ENCODE measurements at regions not wholly inside any gene's neighbourhood (a gene's known extent, or its start where the extent isn't known, plus 50 kb on each side); places are given as distances from the start of the nearest gene placed in this dataset.

DNA sequence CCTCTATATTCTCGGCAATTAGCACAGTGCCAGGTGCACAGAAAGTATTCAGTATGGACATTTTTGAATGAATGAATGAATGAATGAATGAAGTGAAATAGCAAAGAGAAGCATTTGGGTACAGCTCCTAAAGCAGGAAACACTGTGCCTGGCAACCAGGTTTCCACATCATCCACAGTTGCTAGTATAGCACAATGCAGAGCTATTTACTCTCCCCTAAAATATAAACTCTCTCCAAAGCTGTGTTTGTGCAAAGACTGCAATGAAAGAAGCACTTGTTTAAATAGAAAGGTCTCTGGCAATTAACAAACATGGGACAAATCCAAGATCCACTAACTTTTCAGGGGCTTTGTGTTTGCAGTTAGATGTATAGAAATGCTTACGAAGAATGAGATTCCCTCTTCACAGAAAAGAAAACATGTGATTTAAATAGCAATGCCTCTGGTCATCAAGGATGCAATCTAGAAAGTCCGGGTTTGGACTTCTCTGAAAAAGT is 103.0 kb upstream of the OPCML start:
- TF ChIP-seq, protein P1, sequence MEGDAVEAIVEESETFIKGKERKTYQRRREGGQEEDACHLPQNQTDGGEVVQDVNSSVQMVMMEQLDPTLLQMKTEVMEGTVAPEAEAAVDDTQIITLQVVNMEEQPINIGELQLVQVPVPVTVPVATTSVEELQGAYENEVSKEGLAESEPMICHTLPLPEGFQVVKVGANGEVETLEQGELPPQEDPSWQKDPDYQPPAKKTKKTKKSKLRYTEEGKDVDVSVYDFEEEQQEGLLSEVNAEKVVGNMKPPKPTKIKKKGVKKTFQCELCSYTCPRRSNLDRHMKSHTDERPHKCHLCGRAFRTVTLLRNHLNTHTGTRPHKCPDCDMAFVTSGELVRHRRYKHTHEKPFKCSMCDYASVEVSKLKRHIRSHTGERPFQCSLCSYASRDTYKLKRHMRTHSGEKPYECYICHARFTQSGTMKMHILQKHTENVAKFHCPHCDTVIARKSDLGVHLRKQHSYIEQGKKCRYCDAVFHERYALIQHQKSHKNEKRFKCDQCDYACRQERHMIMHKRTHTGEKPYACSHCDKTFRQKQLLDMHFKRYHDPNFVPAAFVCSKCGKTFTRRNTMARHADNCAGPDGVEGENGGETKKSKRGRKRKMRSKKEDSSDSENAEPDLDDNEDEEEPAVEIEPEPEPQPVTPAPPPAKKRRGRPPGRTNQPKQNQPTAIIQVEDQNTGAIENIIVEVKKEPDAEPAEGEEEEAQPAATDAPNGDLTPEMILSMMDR (IDR thresholded peaks at IDR 0.05) = no peak
- no peak for TF ChIP-seq POLR2A (IDR thresholded peaks at IDR 0.05)
